ENCODE measurements at regions not wholly inside any gene's neighbourhood (a gene's known extent, or its start where the extent isn't known, plus 50 kb on each side); places are given as distances from the start of the nearest gene placed in this dataset.

DNA sequence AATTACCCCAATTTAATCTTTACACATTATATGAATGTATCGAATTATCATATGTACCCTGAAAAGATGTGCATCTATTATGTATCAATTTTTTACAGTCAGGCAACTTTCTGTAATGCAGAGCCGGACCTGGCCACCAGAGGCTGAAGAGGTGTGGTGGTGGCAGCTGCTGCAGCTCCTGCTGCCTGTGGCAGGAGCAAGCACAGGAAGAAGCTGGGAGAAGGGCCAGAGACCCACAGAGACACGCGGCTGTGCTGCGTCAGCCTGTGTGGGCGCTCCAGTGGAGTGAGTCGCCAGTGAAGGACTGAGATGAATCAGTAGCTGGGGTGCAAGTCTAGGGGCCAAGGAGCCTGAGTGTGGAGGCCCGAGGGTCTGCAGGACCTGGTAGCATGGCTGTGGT is 74.3 kb upstream of the COG2 start:
- TF ChIP-seq, protein P1, sequence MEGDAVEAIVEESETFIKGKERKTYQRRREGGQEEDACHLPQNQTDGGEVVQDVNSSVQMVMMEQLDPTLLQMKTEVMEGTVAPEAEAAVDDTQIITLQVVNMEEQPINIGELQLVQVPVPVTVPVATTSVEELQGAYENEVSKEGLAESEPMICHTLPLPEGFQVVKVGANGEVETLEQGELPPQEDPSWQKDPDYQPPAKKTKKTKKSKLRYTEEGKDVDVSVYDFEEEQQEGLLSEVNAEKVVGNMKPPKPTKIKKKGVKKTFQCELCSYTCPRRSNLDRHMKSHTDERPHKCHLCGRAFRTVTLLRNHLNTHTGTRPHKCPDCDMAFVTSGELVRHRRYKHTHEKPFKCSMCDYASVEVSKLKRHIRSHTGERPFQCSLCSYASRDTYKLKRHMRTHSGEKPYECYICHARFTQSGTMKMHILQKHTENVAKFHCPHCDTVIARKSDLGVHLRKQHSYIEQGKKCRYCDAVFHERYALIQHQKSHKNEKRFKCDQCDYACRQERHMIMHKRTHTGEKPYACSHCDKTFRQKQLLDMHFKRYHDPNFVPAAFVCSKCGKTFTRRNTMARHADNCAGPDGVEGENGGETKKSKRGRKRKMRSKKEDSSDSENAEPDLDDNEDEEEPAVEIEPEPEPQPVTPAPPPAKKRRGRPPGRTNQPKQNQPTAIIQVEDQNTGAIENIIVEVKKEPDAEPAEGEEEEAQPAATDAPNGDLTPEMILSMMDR (IDR thresholded peaks at IDR 0.05), result no peak
- TF ChIP-seq EP300 (IDR thresholded peaks at IDR 0.05) (no peak), POLR2A (IDR thresholded peaks at IDR 0.05; ENCODE audit: low read depth) (no peak), POLR2AphosphoS5 (IDR thresholded peaks at IDR 0.05) (no peak)
